ENCODE measurements at regions not wholly inside any gene's neighbourhood (a gene's known extent, or its start where the extent isn't known, plus 50 kb on each side); places are given as distances from the start of the nearest gene placed in this dataset.

- H3K9me2 ChIP-seq (replicated peaks; ENCODE audit: control insufficient read depth, low read length) = no peaks in the 10 kb centered on the region
- H3K4me2 ChIP-seq (ENCODE audit: low read length) = no peak overlapping the region
- H3K9me3 ChIP-seq (ENCODE audit: control insufficient read depth, insufficient read depth, low read length) = peaks cover 3% of the 10 kb centered on the region; the same call in 1 of the 2 replicates
- no peaks in the 10 kb centered on the region for H3K36me3 ChIP-seq (ENCODE audit: control insufficient read depth, low read length)
- peaks cover 2% of the 10 kb centered on the region; the same call in 1 of the 2 replicates for H3F3A ChIP-seq (ENCODE audit: control insufficient read depth, insufficient read depth)
- H3K27me3 ChIP-seq (ENCODE audit: control insufficient read depth, low read length) = no peaks in the 10 kb centered on the region
- no peak overlapping the region for H3K4me3 ChIP-seq (ENCODE audit: low read length)
- H3K4me1 ChIP-seq (ENCODE audit: control insufficient read depth, low read length) = peaks cover 11% of the 10 kb centered on the region
- H3K79me2 ChIP-seq (ENCODE audit: control insufficient read depth, low read length) = no peaks in the 10 kb centered on the region
- H4K20me1 ChIP-seq (ENCODE audit: control insufficient read depth, insufficient read depth, low read depth, low read length) = no peaks in the 10 kb centered on the region
- H3K27ac ChIP-seq (ENCODE audit: low read depth, low read length) = no peak overlapping the region
- TF ChIP-seq CTCF (IDR thresholded peaks at IDR 0.05; ENCODE audit: low read depth, low read length, poor library complexity, severe bottlenecking) = no peak
Measured at GRCh38 chr6:14258695-14259593, 141.4 kb downstream of the CD83 start.

GRCh38 chr6:14259594-14260152 lies 142.1 kb downstream of the CD83 start:
- H3K4me3 ChIP-seq (ENCODE audit: low read length) = no peak overlapping the region
- no peaks in the 10 kb centered on the region for H3K9me2 ChIP-seq (replicated peaks; ENCODE audit: control insufficient read depth, low read length)
- H3K4me2 ChIP-seq (ENCODE audit: low read length) = no peak overlapping the region
- H3F3A ChIP-seq (ENCODE audit: control insufficient read depth, insufficient read depth) = peaks cover 2% of the 10 kb centered on the region; the same call in 1 of the 2 replicates
- H3K27me3 ChIP-seq (ENCODE audit: control insufficient read depth, low read length) = no peaks in the 10 kb centered on the region
- H3K27ac ChIP-seq (ENCODE audit: low read depth, low read length) = no peak overlapping the region
- H4K20me1 ChIP-seq (ENCODE audit: control insufficient read depth, insufficient read depth, low read depth, low read length) = no peaks in the 10 kb centered on the region
- H3K4me1 ChIP-seq (ENCODE audit: control insufficient read depth, low read length) = peaks cover 4% of the 10 kb centered on the region
- H3K36me3 ChIP-seq (ENCODE audit: control insufficient read depth, low read length) = no peaks in the 10 kb centered on the region
- no peaks in the 10 kb centered on the region for H3K79me2 ChIP-seq (ENCODE audit: control insufficient read depth, low read length)
- TF ChIP-seq CTCF (IDR thresholded peaks at IDR 0.05; ENCODE audit: low read depth, low read length, poor library complexity, severe bottlenecking) (no peak), EZH2phosphoT487 (IDR thresholded peaks at IDR 0.05; ENCODE audit: borderline replicate concordance, low read length) (no peak)
- peaks cover 7% of the 10 kb centered on the region; the same call in 1 of the 2 replicates for H3K9me3 ChIP-seq (ENCODE audit: control insufficient read depth, insufficient read depth, low read length)

- Histone ChIP-seq H3K79me2 (ENCODE audit: control insufficient read depth, low read length) (no peaks in the 10 kb centered on the region), H3K9me2 (replicated peaks; ENCODE audit: control insufficient read depth, low read length) (no peaks in the 10 kb centered on the region)
- TF ChIP-seq CTCF (IDR thresholded peaks at IDR 0.05; ENCODE audit: low read depth, low read length, poor library complexity, severe bottlenecking) = no peak
- no peak for TF ChIP-seq EZH2phosphoT487 (IDR thresholded peaks at IDR 0.05; ENCODE audit: borderline replicate concordance, low read length)
Measured at GRCh38 chr6:14260839-14261238, 143.3 kb downstream of the CD83 start.

More at GRCh38 chr6:14260839-14261238, 143.3 kb downstream of the CD83 start:
- H3F3A ChIP-seq (ENCODE audit: control insufficient read depth, insufficient read depth) = peaks cover 2% of the 10 kb centered on the region; the same call in 1 of the 2 replicates
- no peak overlapping the region for H3K4me2 ChIP-seq (ENCODE audit: low read length)
- H3K9me3 ChIP-seq (ENCODE audit: control insufficient read depth, insufficient read depth, low read length) = peaks cover 7% of the 10 kb centered on the region; the same call in 1 of the 2 replicates
- H3K27ac ChIP-seq (ENCODE audit: low read depth, low read length) = no peak overlapping the region
- H3K4me1 ChIP-seq (ENCODE audit: control insufficient read depth, low read length) = peaks cover 10% of the 10 kb centered on the region
- H3K4me3 ChIP-seq (ENCODE audit: low read length) = no peak overlapping the region
- H3K27me3 ChIP-seq (ENCODE audit: control insufficient read depth, low read length) = no peaks in the 10 kb centered on the region
- no peaks in the 10 kb centered on the region for H4K20me1 ChIP-seq (ENCODE audit: control insufficient read depth, insufficient read depth, low read depth, low read length)
- no peaks in the 10 kb centered on the region for H3K36me3 ChIP-seq (ENCODE audit: control insufficient read depth, low read length)
